GM13977 (cell line): ENCODE measurements at regions not wholly inside any gene's neighbourhood (a gene's known extent, or its start where the extent isn't known, plus 50 kb on each side); places are given as distances from the start of the nearest gene placed in this dataset.
"Not testable (repeated sequence)": the region's sequence is repeated elsewhere in the genome, so short reads cannot be mapped to it uniquely, and the experiment has no call there.

Source experiments
- DNase-seq: peaks from one replicate; pipeline ENCODE4 v3.0.0; 2012; ENCODE audit warnings: low spot score
- in situ Hi-C: fragments of 300-500 bp; cut with MboI; formaldehyde crosslinking; loops from one replicate; pipeline ENCODE4 v1.12.0; 2022; ENCODE audit warnings: low sequenced_read_pairs, low pct_unique_long_range_greater_than_20kb, mixed read lengths, inconsistent platforms; ENCODE audit not compliant: unreplicated experiment
- TF ChIP-seq, protein P1 (sequence below): IDR thresholded peaks from 2 replicates; pipeline ENCODE4 v1.5.1; 2012; ENCODE audit warnings: mild to moderate bottlenecking, control low read depth; ENCODE audit not compliant: insufficient read depth; ENCODE audit errors: extremely low read depth, missing control alignments

DNA sequence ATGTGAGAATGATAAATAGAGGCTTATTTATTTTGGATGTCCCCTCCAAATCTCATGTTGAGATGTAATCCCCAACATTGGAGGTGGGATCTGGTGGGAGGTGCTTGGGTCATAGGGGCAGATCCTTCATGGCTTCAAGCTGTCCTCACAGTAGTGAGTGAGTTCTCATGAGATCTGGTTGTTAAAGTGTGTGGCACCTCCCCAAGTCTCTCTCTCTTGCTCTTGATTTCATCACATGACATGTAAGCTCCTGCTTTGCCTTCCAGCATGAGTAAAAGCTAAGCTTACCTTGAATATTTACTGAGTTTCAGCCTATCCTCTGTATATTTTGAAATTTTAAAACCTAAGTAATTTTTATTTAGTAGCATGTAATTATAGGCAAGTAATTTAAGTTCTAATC, 444.9 kb downstream of the ARL4A start:
- no peak for DNase-seq
- in situ Hi-C loops, result no loop called here
- TF ChIP-seq, protein P1, sequence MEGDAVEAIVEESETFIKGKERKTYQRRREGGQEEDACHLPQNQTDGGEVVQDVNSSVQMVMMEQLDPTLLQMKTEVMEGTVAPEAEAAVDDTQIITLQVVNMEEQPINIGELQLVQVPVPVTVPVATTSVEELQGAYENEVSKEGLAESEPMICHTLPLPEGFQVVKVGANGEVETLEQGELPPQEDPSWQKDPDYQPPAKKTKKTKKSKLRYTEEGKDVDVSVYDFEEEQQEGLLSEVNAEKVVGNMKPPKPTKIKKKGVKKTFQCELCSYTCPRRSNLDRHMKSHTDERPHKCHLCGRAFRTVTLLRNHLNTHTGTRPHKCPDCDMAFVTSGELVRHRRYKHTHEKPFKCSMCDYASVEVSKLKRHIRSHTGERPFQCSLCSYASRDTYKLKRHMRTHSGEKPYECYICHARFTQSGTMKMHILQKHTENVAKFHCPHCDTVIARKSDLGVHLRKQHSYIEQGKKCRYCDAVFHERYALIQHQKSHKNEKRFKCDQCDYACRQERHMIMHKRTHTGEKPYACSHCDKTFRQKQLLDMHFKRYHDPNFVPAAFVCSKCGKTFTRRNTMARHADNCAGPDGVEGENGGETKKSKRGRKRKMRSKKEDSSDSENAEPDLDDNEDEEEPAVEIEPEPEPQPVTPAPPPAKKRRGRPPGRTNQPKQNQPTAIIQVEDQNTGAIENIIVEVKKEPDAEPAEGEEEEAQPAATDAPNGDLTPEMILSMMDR, result no peak

DNA sequence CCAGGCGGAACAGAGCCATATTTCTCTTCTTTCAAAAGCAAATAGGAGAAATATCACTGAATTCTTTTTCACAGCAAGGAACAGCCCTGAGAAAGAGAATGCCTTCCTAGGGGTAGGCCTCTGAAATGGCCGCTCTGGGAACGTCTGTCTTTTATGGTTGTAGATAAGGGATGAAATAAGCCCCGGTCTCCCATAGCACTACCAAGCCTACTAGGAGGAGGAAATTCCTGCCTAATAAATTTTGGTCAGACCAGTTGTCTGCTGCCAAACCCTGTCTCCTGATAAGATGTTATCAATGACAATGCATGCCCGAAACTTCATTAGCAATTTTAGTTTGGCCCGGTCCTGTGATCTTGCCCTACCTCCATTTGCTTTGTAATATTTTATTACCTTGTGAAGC, 448.9 kb downstream of the ARL4A start:
- in situ Hi-C loops, DNase-seq: not testable (repeated sequence)

DNA sequence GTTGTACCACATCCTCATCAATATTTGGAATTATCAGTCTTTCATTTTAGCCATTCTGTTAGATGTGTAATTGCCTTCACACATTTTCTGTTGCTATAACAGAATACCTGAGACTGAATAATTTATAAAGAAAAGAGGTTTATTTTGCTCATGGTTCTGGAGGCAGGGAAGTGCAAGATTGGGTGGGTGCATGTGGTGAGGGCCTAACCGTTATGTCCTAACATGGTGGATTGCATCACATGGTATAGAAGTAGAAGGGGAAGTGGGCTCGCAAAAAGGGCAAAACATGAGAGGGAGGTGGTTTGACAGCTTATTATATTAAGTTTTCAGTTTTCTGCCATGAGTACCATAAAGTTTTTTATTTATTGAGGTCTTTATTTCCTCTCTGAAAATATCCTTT, 452.0 kb downstream of the ARL4A start:
- in situ Hi-C loops, result no loop called here
- TF ChIP-seq, protein P1, result no peak
- no peak for DNase-seq

DNA sequence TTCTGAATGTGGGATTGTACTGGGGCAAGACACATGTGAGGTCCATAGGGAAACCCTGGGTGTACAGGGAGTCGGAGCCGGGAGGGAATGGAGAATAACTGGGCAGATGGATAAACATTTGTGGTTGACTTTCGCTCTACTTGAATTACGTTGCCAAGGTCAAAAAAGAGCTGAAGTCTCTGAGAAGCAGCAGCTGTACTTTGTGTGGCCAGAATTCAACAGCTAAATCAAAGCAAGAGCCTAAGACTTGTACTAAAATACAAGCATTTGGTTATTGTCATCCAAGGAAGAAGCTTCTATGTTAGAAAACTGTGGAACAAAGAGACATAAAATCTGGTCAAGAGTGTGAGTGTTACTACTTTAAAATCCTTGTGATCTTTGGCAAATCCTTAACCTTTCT, 457.2 kb downstream of the ARL4A start:
- TF ChIP-seq, protein P1, result no peak
- no peak for DNase-seq
- in situ Hi-C loops, result no loop called here

DNA sequence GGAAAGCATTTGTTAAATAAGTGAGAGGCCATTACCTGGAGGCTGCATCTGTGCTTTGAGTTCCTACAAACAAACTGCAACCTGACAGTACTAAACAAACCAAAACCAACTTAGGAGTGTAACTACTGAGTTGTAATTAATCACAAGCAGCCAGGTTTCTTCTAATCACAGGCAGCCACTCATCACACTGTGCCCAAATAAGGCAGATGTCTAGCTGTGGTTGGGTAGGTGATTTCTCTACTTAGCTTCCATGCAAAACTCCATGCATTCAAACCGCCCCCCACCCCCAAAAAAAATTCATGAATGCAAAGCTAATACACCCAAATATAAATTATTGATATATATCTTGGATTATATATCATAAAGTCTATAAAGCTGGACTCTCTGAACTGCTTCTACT, 461.1 kb downstream of the ARL4A start:
- in situ Hi-C loops, result no loop called here
- TF ChIP-seq, protein P1, result no peak
- no peak for DNase-seq

DNA sequence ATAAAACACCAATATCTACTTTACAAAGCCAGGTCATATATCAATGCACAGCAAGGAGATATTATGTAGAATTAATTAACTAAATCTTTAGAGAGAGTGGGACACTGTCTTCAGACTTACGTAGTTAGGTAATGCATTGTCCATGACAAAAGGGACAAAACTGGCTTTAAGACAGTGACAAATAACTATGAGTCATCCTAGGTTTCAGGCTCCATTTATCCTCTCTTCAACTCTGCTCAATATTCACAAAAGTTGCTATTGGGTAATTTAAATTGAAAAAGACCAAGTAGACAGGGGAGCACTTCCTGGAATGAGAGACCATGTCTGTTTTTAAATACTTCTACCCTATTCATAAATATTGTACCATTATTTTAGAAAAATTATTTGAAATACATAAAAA, 464.5 kb downstream of the ARL4A start:
- no peak for DNase-seq
- TF ChIP-seq, protein P1, result no peak
- in situ Hi-C loops, result no loop called here

DNA sequence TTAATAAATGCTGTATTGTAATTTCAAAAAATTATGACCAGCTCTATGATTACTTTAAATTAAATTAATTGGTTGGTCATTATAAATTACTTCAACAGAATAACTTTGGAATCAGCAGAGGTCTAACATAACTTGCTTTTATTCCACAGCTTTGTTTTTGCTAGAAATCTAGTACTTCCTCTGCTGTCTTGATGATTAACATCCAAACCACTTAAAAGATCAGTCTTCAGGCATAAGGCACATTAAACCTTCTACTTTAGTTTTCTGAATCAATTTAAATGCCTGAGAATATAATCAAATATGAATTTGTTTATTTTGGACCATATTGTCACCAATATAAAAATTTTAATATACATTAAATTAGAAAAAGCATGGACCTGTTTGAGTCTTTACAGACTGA, 465.3 kb downstream of the ARL4A start:
- in situ Hi-C loops, result no loop called here
- TF ChIP-seq, protein P1, result no peak
- no peak for DNase-seq
